Fibroblast of pulmonary artery (primary cell): ENCODE measurements at regions not wholly inside any gene's neighbourhood (a gene's known extent, or its start where the extent isn't known, plus 50 kb on each side); places are given as distances from the start of the nearest gene placed in this dataset.

Experiments used
- DNase-seq: peaks from one replicate; pipeline ENCODE4 v3.0.0-alpha.2; 2010; ENCODE audit warnings: low read depth
- H3K4me3 ChIP-seq: replicated peaks from 2 replicates; pipeline ENCODE4 v1.5.1; 2011; ENCODE audit warnings: low read depth, mild to moderate bottlenecking, control low read depth, low read length, moderate library complexity
- TF ChIP-seq, protein P1 (sequence below): IDR thresholded peaks from 2 replicates; pipeline ENCODE4 v1.5.1; 2011; ENCODE audit warnings: mild to moderate bottlenecking, control low read depth, low read length, inconsistent platforms; ENCODE audit errors: missing control alignments

DNA sequence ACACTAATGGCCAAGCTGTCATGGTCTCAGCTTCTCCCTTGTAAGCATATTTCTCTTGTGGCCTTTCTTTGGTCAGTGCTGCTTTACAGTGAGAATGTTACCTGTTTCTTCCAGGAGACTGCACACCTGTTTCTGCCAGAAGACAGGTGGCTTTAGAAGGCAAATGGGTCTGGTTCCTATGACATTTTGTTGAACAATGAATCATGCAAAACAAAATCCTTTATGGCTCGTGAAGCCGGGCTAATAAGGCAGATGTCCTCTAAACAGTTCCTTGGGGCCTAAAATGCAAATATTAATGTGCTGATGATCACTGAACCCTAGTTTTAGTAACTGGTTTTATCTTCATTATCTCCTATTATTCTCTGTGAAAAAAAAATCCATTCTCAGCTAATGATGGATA, 927.6 kb downstream of the GALC start:
- TF ChIP-seq, protein P1, sequence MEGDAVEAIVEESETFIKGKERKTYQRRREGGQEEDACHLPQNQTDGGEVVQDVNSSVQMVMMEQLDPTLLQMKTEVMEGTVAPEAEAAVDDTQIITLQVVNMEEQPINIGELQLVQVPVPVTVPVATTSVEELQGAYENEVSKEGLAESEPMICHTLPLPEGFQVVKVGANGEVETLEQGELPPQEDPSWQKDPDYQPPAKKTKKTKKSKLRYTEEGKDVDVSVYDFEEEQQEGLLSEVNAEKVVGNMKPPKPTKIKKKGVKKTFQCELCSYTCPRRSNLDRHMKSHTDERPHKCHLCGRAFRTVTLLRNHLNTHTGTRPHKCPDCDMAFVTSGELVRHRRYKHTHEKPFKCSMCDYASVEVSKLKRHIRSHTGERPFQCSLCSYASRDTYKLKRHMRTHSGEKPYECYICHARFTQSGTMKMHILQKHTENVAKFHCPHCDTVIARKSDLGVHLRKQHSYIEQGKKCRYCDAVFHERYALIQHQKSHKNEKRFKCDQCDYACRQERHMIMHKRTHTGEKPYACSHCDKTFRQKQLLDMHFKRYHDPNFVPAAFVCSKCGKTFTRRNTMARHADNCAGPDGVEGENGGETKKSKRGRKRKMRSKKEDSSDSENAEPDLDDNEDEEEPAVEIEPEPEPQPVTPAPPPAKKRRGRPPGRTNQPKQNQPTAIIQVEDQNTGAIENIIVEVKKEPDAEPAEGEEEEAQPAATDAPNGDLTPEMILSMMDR = no peak
- no peak overlapping the region for H3K4me3 ChIP-seq
- DNase-seq = no peak

DNA sequence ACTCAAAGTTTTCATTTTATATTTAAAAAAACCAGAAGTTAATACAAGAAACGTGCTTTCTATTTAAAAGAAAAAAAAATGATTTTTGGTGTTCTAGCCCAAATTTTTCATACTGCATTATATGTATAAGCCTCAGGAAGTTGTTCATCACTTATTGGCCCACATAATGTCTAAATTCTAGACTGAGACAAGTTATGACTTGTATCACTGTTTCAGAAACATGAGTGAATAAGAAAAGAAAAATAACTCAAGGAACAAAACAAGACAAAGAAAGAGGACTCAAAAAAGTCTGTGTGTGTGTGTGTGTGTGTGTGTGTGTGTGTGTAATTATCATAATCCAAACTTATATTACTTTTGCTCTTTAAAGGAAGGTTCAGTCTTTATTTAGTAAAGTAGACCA, 929.8 kb downstream of the GALC start:
- H3K4me3 ChIP-seq = no peak overlapping the region
- TF ChIP-seq, protein P1 = no peak
- DNase-seq = no peak

DNA sequence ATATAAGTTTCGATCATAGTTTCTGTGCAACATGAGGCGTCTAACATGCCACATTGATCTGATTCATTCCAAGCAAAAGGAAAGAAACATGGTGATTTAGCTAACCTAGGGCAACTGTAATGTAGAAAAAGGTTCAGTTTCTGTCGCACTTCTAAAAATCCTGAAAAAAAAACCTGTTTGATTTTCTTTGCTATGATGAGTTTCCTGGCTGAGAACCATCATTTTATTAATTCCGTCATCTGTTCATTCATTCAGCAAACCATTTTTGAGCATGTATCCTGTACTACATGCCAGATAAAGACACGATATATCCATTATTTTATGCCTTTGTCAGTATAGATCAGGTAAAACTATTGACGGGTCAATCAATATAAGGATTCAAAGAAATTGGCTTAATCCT, 932.6 kb downstream of the GALC start:
- TF ChIP-seq, protein P1 = no peak
- no peak overlapping the region for H3K4me3 ChIP-seq
- DNase-seq = no peak

DNA sequence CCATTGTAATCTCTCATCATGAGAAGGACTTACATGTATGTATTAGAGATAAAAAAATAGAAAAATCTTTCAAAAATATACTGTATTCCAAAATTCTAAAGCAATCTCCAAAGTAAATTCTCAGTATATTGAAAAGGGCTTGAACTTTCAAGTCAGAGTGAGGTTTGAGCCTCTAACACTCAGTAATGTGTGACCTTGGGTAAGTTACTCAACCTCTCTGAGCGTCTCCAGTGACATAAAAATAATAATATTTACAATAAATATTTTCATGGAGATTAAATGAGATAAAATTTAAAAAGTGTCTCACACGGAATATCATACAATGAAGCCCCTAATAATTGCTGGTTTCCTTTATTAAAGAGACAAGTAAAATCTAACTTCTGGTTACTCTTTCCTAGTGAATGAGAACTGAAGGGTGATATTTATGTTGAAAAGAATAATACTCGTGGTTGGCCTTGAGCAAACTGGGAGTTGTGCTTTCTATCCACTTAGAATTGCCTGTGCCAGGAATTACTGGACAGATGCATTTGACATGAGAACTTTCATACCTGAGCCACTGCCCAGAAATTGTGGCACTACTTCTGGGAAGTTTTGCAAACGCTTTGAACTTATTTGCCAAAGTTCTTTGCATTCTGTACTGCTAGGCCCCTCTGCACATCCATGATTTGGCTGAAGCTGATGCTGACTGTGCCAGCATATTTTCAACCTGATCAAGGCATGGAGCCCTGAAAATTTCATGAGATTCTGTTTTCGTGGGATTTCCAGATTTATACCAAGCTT, 933.7 kb downstream of the GALC start:
- DNase-seq = no peak
- H3K4me3 ChIP-seq = no peak overlapping the region
- TF ChIP-seq, protein P1 = no peak

DNA sequence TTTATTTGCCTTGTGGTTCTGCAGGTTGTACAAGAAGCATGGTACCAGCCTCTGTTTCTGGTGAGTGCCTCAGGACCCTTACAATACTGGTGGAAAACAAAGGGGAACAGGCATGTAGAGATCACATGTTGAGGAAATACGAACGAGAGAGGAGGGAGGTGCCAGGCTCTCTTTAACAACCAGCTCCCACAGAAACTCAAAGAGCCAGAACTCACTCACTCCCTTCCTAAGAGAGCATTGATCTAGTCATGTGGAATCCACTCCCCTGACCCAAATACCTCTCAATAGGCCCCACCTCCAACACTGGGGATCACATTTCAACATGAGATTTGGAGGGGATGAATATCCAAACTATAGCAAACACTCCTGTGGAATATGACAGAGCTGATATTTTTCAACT, 938.0 kb downstream of the GALC start:
- TF ChIP-seq, protein P1 = no peak
- DNase-seq = no peak
- no peak overlapping the region for H3K4me3 ChIP-seq

DNA sequence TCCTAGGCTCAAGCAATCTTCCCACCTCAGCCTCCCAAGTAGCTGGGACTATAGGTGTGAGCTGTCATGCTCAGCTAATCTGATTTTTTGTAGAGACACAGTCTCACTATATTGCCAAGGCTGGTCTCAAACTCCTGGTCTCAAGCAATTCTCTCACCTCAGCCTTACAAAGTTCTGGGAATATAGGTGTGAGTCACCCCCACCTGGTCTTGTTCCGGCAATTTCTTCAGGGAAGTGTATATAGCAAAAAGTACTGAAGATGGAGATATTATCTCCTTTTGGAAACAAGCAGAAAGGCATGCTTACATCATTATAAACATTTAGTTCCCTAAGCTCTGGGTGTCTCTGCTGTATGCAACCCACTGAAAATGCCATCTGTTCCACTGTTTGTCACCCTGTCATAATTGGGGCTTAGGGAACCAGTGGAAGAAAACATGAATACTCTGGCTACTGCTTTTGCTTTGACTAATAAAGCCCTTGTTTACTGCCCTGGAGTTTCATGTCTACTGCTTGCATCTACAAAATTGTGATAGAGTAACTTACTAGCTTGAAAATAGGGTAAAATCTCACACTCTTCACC, 940.2 kb downstream of the GALC start:
- no peak overlapping the region for H3K4me3 ChIP-seq
- no peak for DNase-seq
- TF ChIP-seq, protein P1 = no peak

DNA sequence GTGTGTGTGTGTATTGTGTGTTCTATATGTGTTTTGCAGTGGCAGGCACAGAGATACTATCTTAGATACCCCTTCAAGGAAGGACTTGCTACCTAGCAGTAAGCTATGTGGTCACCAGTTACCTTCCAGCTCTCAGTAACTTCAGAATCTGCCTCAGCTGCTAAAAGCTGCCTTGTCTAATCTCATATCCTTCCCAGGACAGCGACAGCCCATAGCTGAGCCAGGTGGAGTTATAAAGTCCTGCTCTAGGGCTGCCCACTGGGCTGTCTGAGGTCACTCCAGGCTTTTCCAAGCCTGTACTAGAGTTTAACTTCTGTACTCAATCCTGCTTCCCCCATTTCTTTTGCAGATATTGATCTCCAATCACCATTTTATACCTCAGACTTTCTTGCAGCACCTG, 942.6 kb downstream of the GALC start:
- TF ChIP-seq, protein P1 = no peak
- H3K4me3 ChIP-seq = no peak overlapping the region
- DNase-seq = no peak
